Chondrocyte (in vitro differentiated cells): ENCODE measurements at regions not wholly inside any gene's neighbourhood (a gene's known extent, or its start where the extent isn't known, plus 50 kb on each side); places are given as distances from the start of the nearest gene placed in this dataset.

Source experiments
- DNase-seq: peaks from one replicate; pipeline ENCODE4 v3.0.0; 2021; ENCODE audit warnings: mixed read lengths, low spot score
- H3K27ac Mint-ChIP-seq: one replicate; pipeline ENCODE4 v1.8.0; 2021; ENCODE audit warnings: mild to moderate bottlenecking, moderate library complexity, mixed read lengths; ENCODE audit not compliant: unreplicated experiment
- H3K27me3 Mint-ChIP-seq: 2 replicates; pipeline ENCODE4 v1.8.0; 2021; ENCODE audit warnings: low read depth, mixed read lengths
- H3K36me3 Mint-ChIP-seq: 2 replicates; pipeline ENCODE4 v1.8.0; 2021; ENCODE audit warnings: low read depth, mixed read lengths
- H3K4me1 Mint-ChIP-seq: 2 replicates; pipeline ENCODE4 v1.8.0; 2021; ENCODE audit warnings: low read depth, mild to moderate bottlenecking, mixed read lengths
- H3K4me3 Mint-ChIP-seq: one replicate; pipeline ENCODE4 v1.8.0; 2021; ENCODE audit warnings: mild to moderate bottlenecking, moderate library complexity, mixed read lengths; ENCODE audit not compliant: unreplicated experiment
- H3K9me3 Mint-ChIP-seq: 2 replicates; pipeline ENCODE4 v1.8.0; 2021; ENCODE audit warnings: low read depth, mixed read lengths
- CTCF ChIP-seq: fragments of 200-600 bp; sonication (generic); IDR thresholded peaks from 2 replicates; pipeline ENCODE4 v1.5.0; 2021; ENCODE audit warnings: antibody characterized with exemption, mild to moderate bottlenecking, moderate library complexity

- DNase-seq: no peak
- no peaks in the 10 kb centered on the region for H3K27me3 Mint-ChIP-seq
- H3K9me3 Mint-ChIP-seq: peaks cover 13% of the 10 kb centered on the region
- no peaks in the 10 kb centered on the region for H3K36me3 Mint-ChIP-seq
- H3K27ac Mint-ChIP-seq: no peak overlapping the region
- peaks cover 3% of the 10 kb centered on the region for H3K4me1 Mint-ChIP-seq
- no peak for TF ChIP-seq CTCF
- H3K4me3 Mint-ChIP-seq: no peak overlapping the region
These were observed 305.7 kb downstream of the CYRIA start for GRCh38 chr2:16359961-16360360.

- Mint-ChIP-seq H3K9me3 (peaks cover 15% of the 10 kb centered on the region), H3K27ac (no peak overlapping the region), H3K4me3 (no peak overlapping the region), H3K27me3 (no peaks in the 10 kb centered on the region), H3K36me3 (no peaks in the 10 kb centered on the region), H3K4me1 (peaks cover 3% of the 10 kb centered on the region)
- no peak for TF ChIP-seq CTCF
- no peak for DNase-seq
These were observed 308.4 kb downstream of the CYRIA start for GRCh38 chr2:16357188-16357587.

GRCh38 chr2:16351541-16351940 is 314.1 kb downstream of the CYRIA start:
- peaks cover 15% of the 10 kb centered on the region for H3K9me3 Mint-ChIP-seq
- no peak overlapping the region for H3K4me3 Mint-ChIP-seq
- H3K36me3 Mint-ChIP-seq: no peaks in the 10 kb centered on the region
- DNase-seq: no peak
- TF ChIP-seq CTCF: no peak
- H3K27me3 Mint-ChIP-seq: no peaks in the 10 kb centered on the region
- no peaks in the 10 kb centered on the region for H3K4me1 Mint-ChIP-seq
- no peak overlapping the region for H3K27ac Mint-ChIP-seq

DNA sequence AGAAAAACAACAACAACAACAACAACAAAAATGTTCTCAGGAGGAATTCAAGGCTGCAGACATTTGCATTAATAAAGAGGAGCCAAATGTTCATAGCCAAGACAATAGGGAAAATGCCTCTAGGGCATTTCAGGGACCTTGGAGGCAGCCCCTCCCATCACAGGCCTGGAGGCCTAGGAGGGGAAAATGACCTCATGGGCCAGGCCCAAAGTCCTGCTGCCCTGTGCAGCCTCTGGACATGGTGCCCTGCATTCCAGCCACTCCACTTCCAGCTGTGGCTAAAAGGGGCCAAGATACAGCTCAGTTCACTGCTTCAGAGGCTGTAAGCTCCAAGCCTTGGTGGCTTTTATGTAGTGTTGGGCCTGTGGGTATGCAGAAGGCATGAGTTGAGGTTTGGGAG is 314.5 kb downstream of the CYRIA start:
- no peaks in the 10 kb centered on the region for H3K27me3 Mint-ChIP-seq
- H3K36me3 Mint-ChIP-seq: no peaks in the 10 kb centered on the region
- no peak for DNase-seq
- no peak overlapping the region for H3K27ac Mint-ChIP-seq
- no peak for TF ChIP-seq CTCF
- no peaks in the 10 kb centered on the region for H3K4me1 Mint-ChIP-seq
- no peak overlapping the region for H3K4me3 Mint-ChIP-seq
- peaks cover 15% of the 10 kb centered on the region for H3K9me3 Mint-ChIP-seq

GRCh38 chr2:16350211-16350610 is 315.4 kb downstream of the CYRIA start:
- Mint-ChIP-seq H3K4me1 (no peaks in the 10 kb centered on the region), H3K4me3 (no peak overlapping the region), H3K27ac (no peak overlapping the region), H3K27me3 (no peaks in the 10 kb centered on the region), H3K36me3 (no peaks in the 10 kb centered on the region), H3K9me3 (peaks cover 13% of the 10 kb centered on the region)
- DNase-seq: no peak
- no peak for TF ChIP-seq CTCF
